Colonic mucosa (tissue), 4 donors: ENCODE measurements at regions not wholly inside any gene's neighbourhood (a gene's known extent, or its start where the extent isn't known, plus 50 kb on each side); places are given as distances from the start of the nearest gene placed in this dataset.

Experiments used
- DNase-seq: peaks from one replicate; pipeline ENCODE4 v3.0.0-alpha.2; 2020
- H3K27ac ChIP-seq: fragments of 200-600 bp; one replicate; pipeline ENCODE4 v1.8.0; 2021
- H3K27me3 ChIP-seq: fragments of 200-600 bp; one replicate; pipeline ENCODE4 v1.8.0; 2021
- H3K36me3 ChIP-seq: fragments of 200-600 bp; one replicate; pipeline ENCODE4 v1.8.0; 2021
- H3K4me1 ChIP-seq: fragments of 200-600 bp; one replicate; pipeline ENCODE4 v1.8.0; 2021; ENCODE audit warnings: mild to moderate bottlenecking
- H3K4me3 ChIP-seq: fragments of 200-600 bp; one replicate; pipeline ENCODE4 v1.8.0; 2021
- H3K9ac ChIP-seq, 2 donors: one replicate each; pipeline ENCODE4 v1.7.0; 2013; ENCODE audit warnings: control low read depth in 2 of 2, low read depth in 2 of 2, low read length in 2 of 2
- H3K9me3 ChIP-seq: fragments of 200-600 bp; one replicate; pipeline ENCODE4 v1.8.0; 2021
- intact Hi-C: fragments of 100-400 bp; cut with DNase I; formaldehyde crosslinking; loops from one replicate; pipeline ENCODE4 v1.14.1; 2022
- TF ChIP-seq, protein P1 (sequence below): fragments of 200-600 bp; IDR thresholded peaks from one replicate; pipeline ENCODE4 v1.8.0; 2022; ENCODE audit warnings: antibody characterized with exemption, mild to moderate bottlenecking
- donor health status: healthy.
- donor health status: DM: no; HTN: no; CAD: no.
- donor health status: DM: no; HTN: no; CAD: no.

DNA sequence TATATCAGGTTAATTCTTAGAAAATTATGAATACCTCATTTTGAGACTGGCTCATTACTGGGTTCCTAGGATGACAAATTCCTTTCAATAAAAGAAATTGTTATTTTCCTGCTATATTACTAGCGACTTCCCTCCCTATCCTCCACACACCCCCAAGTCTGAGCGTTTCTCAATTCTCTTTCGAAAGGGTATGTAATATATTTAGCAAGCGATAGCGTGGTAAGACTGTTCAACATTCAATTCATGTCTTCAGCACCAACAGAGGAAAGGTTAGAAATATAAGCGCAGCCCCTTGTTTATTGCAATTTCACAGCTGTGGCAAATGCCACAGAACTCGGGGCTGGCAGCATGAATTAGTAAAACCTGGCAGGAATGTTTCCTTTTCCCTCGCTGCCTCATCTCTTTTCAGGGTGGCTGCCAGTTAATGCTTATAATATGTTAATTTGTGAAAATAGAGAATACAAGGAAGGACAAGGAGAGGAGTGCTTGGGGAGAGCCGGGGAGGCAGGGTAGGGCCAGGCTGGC lies 152.7 kb upstream of the TBCA start:
- H3K27me3 ChIP-seq, result no peaks in the 10 kb centered on the region
- no peak for DNase-seq
- H3K4me3 ChIP-seq, result no peak overlapping the region
- intact Hi-C loops, result no loop called here
- no peaks in the 10 kb centered on the region for H3K9me3 ChIP-seq
- no peak overlapping the region for H3K9ac ChIP-seq
- TF ChIP-seq, protein P1, sequence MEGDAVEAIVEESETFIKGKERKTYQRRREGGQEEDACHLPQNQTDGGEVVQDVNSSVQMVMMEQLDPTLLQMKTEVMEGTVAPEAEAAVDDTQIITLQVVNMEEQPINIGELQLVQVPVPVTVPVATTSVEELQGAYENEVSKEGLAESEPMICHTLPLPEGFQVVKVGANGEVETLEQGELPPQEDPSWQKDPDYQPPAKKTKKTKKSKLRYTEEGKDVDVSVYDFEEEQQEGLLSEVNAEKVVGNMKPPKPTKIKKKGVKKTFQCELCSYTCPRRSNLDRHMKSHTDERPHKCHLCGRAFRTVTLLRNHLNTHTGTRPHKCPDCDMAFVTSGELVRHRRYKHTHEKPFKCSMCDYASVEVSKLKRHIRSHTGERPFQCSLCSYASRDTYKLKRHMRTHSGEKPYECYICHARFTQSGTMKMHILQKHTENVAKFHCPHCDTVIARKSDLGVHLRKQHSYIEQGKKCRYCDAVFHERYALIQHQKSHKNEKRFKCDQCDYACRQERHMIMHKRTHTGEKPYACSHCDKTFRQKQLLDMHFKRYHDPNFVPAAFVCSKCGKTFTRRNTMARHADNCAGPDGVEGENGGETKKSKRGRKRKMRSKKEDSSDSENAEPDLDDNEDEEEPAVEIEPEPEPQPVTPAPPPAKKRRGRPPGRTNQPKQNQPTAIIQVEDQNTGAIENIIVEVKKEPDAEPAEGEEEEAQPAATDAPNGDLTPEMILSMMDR, result no peak
- no peaks in the 10 kb centered on the region for H3K36me3 ChIP-seq
- H3K4me1 ChIP-seq, result no peaks in the 10 kb centered on the region
- no peak overlapping the region for H3K27ac ChIP-seq

DNA sequence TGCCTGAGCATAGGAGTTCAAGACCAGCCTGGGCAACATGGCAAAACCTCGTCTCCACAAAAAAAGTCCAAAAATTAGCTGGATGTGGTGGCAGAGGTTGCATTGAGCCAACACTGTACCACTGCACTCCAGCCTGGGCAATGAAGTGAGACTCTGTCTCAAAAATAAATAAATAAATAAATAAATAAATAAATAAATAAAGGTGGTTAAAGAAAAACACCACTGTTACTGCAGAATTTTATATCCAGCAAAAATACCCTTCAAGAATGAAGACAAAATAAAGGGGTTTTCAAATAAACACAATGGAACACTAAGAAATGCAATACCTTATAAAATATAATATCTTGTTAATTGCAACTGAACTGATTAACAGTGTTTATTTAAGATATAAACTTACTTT lies 150.2 kb upstream of the TBCA start:
- no peaks in the 10 kb centered on the region for H3K27me3 ChIP-seq
- TF ChIP-seq, protein P1, result no peak

DNA sequence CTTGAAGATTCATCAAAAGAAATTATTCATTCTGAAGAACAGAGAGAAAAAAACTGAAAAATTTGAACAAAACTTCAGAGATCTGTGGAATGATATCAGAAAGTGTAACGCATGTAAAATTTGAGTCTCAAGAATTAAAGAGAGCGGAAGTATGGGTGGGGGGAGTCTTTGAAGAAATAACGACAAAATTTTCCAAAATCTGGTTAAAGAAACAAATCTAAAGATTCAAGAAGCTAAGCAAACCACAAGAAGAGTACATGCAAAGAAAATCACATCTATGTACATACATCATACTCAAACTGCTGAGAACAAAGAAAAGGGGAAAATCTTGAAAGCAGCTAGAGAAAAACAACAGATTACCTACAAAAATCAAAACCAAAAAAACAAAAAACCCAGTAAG lies 149.4 kb upstream of the TBCA start:
- H3K36me3 ChIP-seq, result no peaks in the 10 kb centered on the region
- no peak overlapping the region for H3K9ac ChIP-seq
- intact Hi-C loops, result no loop called here
- H3K27me3 ChIP-seq, result no peaks in the 10 kb centered on the region
- TF ChIP-seq, protein P1, result no peak
- no peaks in the 10 kb centered on the region for H3K4me1 ChIP-seq
- H3K9me3 ChIP-seq, result no peaks in the 10 kb centered on the region
- DNase-seq, result no peak
- no peak overlapping the region for H3K27ac ChIP-seq
- no peak overlapping the region for H3K4me3 ChIP-seq

More for the DNA sequence above, 150.2 kb upstream of the TBCA start:
- DNase-seq, result no peak
- Histone ChIP-seq H3K4me3 (no peak overlapping the region), H3K36me3 (no peaks in the 10 kb centered on the region), H3K4me1 (no peaks in the 10 kb centered on the region), H3K9ac (no peak overlapping the region), H3K9me3 (no peaks in the 10 kb centered on the region), H3K27ac (no peak overlapping the region)
- intact Hi-C loops, result no loop called here

DNA sequence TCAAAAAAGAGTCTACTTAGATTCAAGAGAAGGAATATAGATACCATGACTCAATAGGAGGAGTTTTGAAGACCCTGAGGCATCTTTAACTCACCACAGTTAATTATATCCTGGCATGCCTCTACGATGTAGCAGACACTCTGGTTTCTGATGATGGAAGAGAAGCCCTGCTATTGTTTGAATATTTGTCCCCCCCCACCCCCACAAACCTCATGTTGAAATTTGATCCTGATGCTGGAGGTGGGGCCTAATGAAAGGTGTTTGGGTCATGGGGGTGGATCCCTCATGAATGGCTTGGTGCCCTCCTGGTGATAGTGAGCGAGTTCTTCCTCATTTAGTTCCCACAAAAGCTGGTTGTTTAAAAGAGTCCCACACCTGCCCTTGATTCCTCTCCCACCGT lies 147.9 kb upstream of the TBCA start:
- TF ChIP-seq, protein P1, result no peak
- H3K27me3 ChIP-seq, result no peaks in the 10 kb centered on the region
- no peak overlapping the region for H3K27ac ChIP-seq
- intact Hi-C loops, result no loop called here
- H3K9me3 ChIP-seq, result no peaks in the 10 kb centered on the region
- DNase-seq, result no peak
- no peak overlapping the region for H3K4me3 ChIP-seq
- no peaks in the 10 kb centered on the region for H3K4me1 ChIP-seq
- no peaks in the 10 kb centered on the region for H3K36me3 ChIP-seq
- no peak overlapping the region for H3K9ac ChIP-seq

DNA sequence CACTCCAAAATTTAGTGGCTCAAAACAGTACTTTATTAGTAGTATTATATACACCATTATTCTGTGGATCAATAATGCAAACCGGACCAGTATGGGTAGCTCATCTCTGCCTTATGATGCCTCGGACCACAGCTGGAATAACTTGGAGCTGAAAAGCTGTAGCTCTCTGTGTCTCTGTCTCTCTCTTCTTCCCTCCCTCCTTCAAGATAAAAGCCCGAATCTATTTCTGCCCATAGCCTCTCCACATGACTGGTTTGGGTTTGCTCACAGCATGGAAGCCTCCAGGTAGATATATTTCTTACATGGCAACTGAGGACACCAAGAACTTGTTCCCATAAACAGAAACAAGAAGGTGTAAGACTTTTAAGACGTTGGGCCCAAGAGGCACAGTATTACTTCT lies 147.5 kb upstream of the TBCA start:
- Histone ChIP-seq H3K27ac (no peak overlapping the region), H3K4me1 (no peaks in the 10 kb centered on the region), H3K36me3 (no peaks in the 10 kb centered on the region), H3K27me3 (no peaks in the 10 kb centered on the region), H3K4me3 (no peak overlapping the region), H3K9ac (no peak overlapping the region), H3K9me3 (no peaks in the 10 kb centered on the region)
- no peak for DNase-seq
- TF ChIP-seq, protein P1, result no peak
- intact Hi-C loops, result no loop called here
